HEK293T (cell line): ENCODE measurements at regions not wholly inside any gene's neighbourhood (a gene's known extent, or its start where the extent isn't known, plus 50 kb on each side); places are given as distances from the start of the nearest gene placed in this dataset.

Experiments
- CTCF ChIA-PET: fragments of 350-600 bp; formaldehyde crosslinking; extraction: SDS; loops from one replicate; lab custom pipeline; 2021; ENCODE audit warnings: antibody characterized with exemption, inconsistent platforms; lab: Yijun Ruan, JAX
- POLR2A ChIA-PET: fragments of 350-600 bp; formaldehyde crosslinking; extraction: SDS; loops from one replicate; lab custom pipeline; 2020; ENCODE audit warnings: antibody characterized with exemption, inconsistent platforms; lab: Yijun Ruan, JAX
- DNase-seq: peaks from one replicate; pipeline ENCODE4 v3.0.0; 2012; ENCODE audit warnings: mixed read lengths; ENCODE audit errors: extremely low spot score
- ARNT ChIP-seq: fragments of 450-650 bp; IDR thresholded peaks from 2 replicates; pipeline ENCODE4 v1.6.1; 2017; ENCODE audit warnings: mild to moderate bottlenecking
- BHLHE40 ChIP-seq: fragments of 450-650 bp; IDR thresholded peaks from 2 replicates; pipeline ENCODE4 v1.6.1; 2016; ENCODE audit warnings: mild to moderate bottlenecking, moderate library complexity, borderline replicate concordance
- CTBP1 ChIP-seq: fragments of 450-650 bp; IDR thresholded peaks from 2 replicates; pipeline ENCODE4 v1.6.1; 2016; ENCODE audit warnings: borderline replicate concordance
- ELF4 ChIP-seq: fragments of 450-650 bp; IDR thresholded peaks from 2 replicates; pipeline ENCODE4 v1.6.1; 2017; ENCODE audit warnings: antibody characterized with exemption
- FOXA1 ChIP-seq: fragments of 450-650 bp; IDR thresholded peaks from 2 replicates; pipeline ENCODE4 v1.6.1; 2016; ENCODE audit warnings: mild to moderate bottlenecking
- FOXK2 ChIP-seq: fragments of 450-650 bp; IDR thresholded peaks from 2 replicates; pipeline ENCODE4 v1.6.1; 2016; ENCODE audit warnings: mild to moderate bottlenecking
- FOXM1 ChIP-seq: fragments of 450-650 bp; IDR thresholded peaks from 2 replicates; pipeline ENCODE4 v1.6.1; 2017; ENCODE audit warnings: mild to moderate bottlenecking, borderline replicate concordance
- HDGF ChIP-seq: fragments of 450-650 bp; IDR thresholded peaks from 2 replicates; pipeline ENCODE4 v1.6.1; 2017; ENCODE audit warnings: antibody characterized with exemption, borderline replicate concordance
- L3MBTL2 ChIP-seq: fragments of 450-650 bp; conservative IDR thresholded peaks from 2 replicates; pipeline ENCODE4 v1.6.1; 2016; ENCODE audit warnings: mild to moderate bottlenecking
- LEF1 ChIP-seq: fragments of 450-650 bp; IDR thresholded peaks from 2 replicates; pipeline ENCODE4 v1.6.1; 2017; ENCODE audit warnings: mild to moderate bottlenecking, borderline replicate concordance
- NFRKB ChIP-seq: fragments of 450-650 bp; IDR thresholded peaks from 2 replicates; pipeline ENCODE4 v1.6.1; 2016; ENCODE audit warnings: mild to moderate bottlenecking, moderate library complexity
- PKNOX1 ChIP-seq: fragments of 450-650 bp; IDR thresholded peaks from 2 replicates; pipeline ENCODE4 v1.6.1; 2016
- SP1 ChIP-seq: fragments of 450-650 bp; IDR thresholded peaks from 2 replicates; pipeline ENCODE4 v1.6.1; 2017
- SUZ12 ChIP-seq: fragments of 450-650 bp; IDR thresholded peaks from 2 replicates; pipeline ENCODE4 v1.6.1; 2016; ENCODE audit warnings: mild to moderate bottlenecking
- TARDBP ChIP-seq: fragments of 450-650 bp; IDR thresholded peaks from 2 replicates; pipeline ENCODE4 v1.6.1; 2016
- ZNF384 ChIP-seq: fragments of 450-650 bp; IDR thresholded peaks from 2 replicates; pipeline ENCODE4 v1.6.1; 2016

- no peak for TF ChIP-seq LEF1
- no peak for DNase-seq
- ChIA-PET POLR2A (no interaction called here), CTCF (no interaction called here)
Measured at GRCh38 chr11:121703201-121703600, 250.4 kb upstream of the SORL1-AS1 start.

GRCh38 chr11:121700968-121701367 lies 248.2 kb upstream of the SORL1-AS1 start:
- TF ChIP-seq LEF1 (no peak), HDGF (no peak), BHLHE40 (no peak), ARNT (no peak), PKNOX1 (no peak), FOXM1 (no peak), FOXA1 (no peak), ZNF384 (no peak), L3MBTL2 (no peak), SP1 (no peak), CTBP1 (no peak), ELF4 (no peak), SUZ12 (no peak), TARDBP (no peak), NFRKB (no peak), FOXK2 (no peak)
- no peak for DNase-seq
- POLR2A ChIA-PET = no interaction called here
- CTCF ChIA-PET = no interaction called here

- ChIA-PET POLR2A (no interaction called here), CTCF (interaction anchor here (1.0 kb wide), 1 partner anchor 13 kb away, joined by 6 read pairs; no protein-coding TSS in a partner anchor)
- DNase-seq = no peak
- TF ChIP-seq ZNF384 (no peak), CTBP1 (no peak), LEF1 (no peak)
Measured at GRCh38 chr11:121699801-121700200, 247.0 kb upstream of the SORL1-AS1 start.

- no peak for DNase-seq
- ChIA-PET CTCF (no interaction called here), POLR2A (no interaction called here)
- no peak for TF ChIP-seq HDGF
- TF ChIP-seq TARDBP = no peak
- no peak for TF ChIP-seq ZNF384
- no peak for TF ChIP-seq NFRKB
- no peak for TF ChIP-seq PKNOX1
- no peak for TF ChIP-seq SUZ12
- TF ChIP-seq FOXM1 = no peak
Measured at GRCh38 chr11:121696931-121697670, 244.3 kb upstream of the SORL1-AS1 start.

- TF ChIP-seq ARNT = no peak
- TF ChIP-seq CTBP1 = no peak
- TF ChIP-seq TARDBP = no peak
- TF ChIP-seq ELF4 = no peak
- TF ChIP-seq HDGF = no peak
- no peak for TF ChIP-seq ZNF384
- TF ChIP-seq L3MBTL2 = no peak
- no peak for TF ChIP-seq NFRKB
- TF ChIP-seq FOXK2 = no peak
- no peak for TF ChIP-seq FOXA1
- no peak for TF ChIP-seq LEF1
- no peak for TF ChIP-seq PKNOX1
- POLR2A ChIA-PET = no interaction called here
- no peak for DNase-seq
- CTCF ChIA-PET = no interaction called here
Measured at GRCh38 chr11:121696177-121696871, 243.6 kb upstream of the SORL1-AS1 start.

GRCh38 chr11:121692236-121692635 lies 239.5 kb upstream of the SORL1-AS1 start:
- CTCF ChIA-PET = no interaction called here
- no peak for TF ChIP-seq SP1
- no peak for TF ChIP-seq FOXA1
- no peak for TF ChIP-seq CTBP1
- no peak for TF ChIP-seq L3MBTL2
- TF ChIP-seq BHLHE40 = no peak
- TF ChIP-seq SUZ12 = no peak
- TF ChIP-seq TARDBP = no peak
- no peak for TF ChIP-seq ELF4
- no peak for TF ChIP-seq HDGF
- TF ChIP-seq LEF1 = no peak
- no peak for TF ChIP-seq FOXK2
- TF ChIP-seq PKNOX1 = no peak
- TF ChIP-seq NFRKB = no peak
- TF ChIP-seq ARNT = no peak
- POLR2A ChIA-PET = no interaction called here
- DNase-seq = no peak
